ENCODE measurements at regions not wholly inside any gene's neighbourhood (a gene's known extent, or its start where the extent isn't known, plus 50 kb on each side); places are given as distances from the start of the nearest gene placed in this dataset.

DNA sequence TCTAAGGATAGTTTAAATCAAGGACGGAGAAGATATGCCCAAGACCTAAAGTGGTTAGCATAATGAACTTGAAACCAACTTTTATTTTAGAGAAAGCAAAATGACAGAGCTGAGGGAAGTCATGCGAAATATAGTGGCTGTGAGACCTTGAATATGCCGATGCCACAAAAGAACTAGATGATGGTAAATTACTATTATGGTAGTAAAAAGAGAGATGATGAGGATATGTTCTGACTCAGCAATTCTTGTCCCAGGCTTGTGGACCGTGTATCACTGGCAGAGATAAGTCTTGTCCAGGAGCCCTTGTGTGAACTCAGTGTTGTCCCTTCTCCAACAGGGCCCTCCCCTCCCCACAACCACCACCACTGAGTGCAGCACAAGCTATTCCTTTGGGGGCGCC lies 1605.6 kb upstream of the TENM3 start:
- no peak for TF ChIP-seq POLR2A (IDR thresholded peaks at IDR 0.05; ENCODE audit: low read depth)
- TF ChIP-seq, protein P1, sequence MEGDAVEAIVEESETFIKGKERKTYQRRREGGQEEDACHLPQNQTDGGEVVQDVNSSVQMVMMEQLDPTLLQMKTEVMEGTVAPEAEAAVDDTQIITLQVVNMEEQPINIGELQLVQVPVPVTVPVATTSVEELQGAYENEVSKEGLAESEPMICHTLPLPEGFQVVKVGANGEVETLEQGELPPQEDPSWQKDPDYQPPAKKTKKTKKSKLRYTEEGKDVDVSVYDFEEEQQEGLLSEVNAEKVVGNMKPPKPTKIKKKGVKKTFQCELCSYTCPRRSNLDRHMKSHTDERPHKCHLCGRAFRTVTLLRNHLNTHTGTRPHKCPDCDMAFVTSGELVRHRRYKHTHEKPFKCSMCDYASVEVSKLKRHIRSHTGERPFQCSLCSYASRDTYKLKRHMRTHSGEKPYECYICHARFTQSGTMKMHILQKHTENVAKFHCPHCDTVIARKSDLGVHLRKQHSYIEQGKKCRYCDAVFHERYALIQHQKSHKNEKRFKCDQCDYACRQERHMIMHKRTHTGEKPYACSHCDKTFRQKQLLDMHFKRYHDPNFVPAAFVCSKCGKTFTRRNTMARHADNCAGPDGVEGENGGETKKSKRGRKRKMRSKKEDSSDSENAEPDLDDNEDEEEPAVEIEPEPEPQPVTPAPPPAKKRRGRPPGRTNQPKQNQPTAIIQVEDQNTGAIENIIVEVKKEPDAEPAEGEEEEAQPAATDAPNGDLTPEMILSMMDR (IDR thresholded peaks at IDR 0.05): no peak
- TF ChIP-seq POLR2AphosphoS5 (IDR thresholded peaks at IDR 0.05): no peak

Data from esophagus muscularis mucosa (tissue), 3 donors.